NCI-H526 (cell line): ENCODE measurements at regions not wholly inside any gene's neighbourhood (a gene's known extent, or its start where the extent isn't known, plus 50 kb on each side); places are given as distances from the start of the nearest gene placed in this dataset.
A peak's percentile ranks its signal among the peaks of the same experiment; 100 is the strongest.

Source experiments
- DNase-seq, 2 experiments: peaks; one replicate each; lab custom pipeline; 2025; lab: John Stamatoyannopoulos, UW

DNA sequence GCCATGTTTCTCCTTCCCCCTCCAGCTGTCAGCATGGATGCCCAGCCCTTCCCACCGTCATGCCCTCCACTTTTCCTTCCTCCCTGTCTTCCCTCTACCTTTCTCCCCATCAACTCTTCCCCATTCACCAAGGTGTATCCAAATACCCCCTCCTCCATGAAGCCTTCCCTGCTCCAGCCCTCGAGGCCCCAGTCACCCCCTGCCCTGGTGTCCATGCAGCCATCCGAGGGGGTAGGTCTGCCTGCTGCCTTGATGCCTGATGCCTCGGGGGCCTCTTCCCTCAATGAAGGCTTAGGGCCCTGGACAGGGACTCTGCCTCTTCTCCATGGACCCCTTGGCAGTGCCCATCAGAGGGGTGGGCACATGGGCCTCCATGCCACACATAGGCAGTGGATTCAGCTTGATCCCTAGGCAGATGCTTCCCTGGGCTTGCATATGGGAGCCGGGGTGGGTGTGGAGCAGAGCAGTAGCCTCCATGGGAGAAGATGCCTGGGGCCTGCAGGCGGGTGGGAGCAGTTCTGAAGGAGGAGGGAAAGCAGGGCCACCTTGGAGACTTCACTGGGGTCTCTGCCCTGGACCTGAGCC, 795.8 kb downstream of the BRD1 start:
- no peak for DNase-seq

- no peak for DNase-seq
Measured at GRCh38 chr22:49028111-49028510, 799.6 kb downstream of the BRD1 start.

DNA sequence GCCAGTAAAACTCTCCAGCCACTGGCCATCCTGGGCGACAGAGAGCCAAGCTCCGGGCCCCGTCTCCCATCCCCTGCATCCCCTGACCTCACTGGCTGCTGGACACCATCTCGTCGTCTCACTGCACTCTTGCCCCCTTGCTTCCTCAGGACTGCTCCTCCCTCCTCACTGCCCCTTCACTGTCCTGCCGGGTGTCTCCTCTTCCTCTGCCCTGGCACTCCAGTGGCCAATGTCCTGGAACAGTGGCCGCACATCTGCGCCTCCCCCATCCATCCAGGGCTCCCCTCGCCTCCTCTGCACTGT, 800.4 kb downstream of the BRD1 start:
- DNase-seq: no peak

DNA sequence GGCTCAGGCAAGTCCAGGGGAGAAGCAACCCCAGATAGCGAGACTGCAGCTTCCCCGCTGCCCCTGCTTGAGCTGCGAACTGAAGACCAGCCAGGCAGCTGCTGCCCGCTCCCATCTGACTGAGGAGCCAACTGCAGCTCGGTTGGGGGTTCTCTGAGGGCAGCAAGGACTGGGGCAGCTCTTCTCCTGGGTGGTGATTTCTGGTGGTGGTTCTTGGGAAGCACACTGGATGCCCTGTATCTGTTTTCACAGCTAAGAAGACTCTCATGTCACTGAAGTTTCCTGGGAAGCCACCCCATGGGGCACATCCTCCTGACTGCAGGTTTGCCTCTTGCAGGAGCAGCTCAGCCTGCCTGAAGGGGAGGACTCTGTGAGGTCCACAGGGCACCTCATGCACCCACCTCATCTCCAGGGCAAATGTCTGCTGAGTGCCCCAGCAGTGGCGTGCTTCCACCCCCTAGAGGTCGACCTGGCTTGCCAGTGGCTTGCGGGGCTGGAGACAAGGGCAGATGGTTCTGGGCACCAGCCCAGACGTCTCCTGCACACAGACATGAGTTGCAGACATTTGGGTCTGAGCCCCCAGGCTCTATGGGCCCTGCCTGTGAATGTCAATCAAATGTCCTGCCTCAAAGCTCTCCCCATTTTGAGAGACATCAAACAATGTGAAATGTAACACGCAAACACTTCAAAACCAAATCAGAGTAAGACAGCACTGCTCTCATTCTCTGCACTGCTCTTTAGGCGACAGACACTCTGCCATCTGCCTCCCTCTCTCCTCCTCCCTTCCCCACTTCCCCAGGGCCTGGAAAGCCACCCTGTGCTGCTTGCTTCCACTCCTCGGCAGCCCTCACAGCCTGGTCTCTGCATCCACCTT, 800.9 kb downstream of the BRD1 start:
- DNase-seq: peak in 1 of 2 experiments; percentile 43

DNA sequence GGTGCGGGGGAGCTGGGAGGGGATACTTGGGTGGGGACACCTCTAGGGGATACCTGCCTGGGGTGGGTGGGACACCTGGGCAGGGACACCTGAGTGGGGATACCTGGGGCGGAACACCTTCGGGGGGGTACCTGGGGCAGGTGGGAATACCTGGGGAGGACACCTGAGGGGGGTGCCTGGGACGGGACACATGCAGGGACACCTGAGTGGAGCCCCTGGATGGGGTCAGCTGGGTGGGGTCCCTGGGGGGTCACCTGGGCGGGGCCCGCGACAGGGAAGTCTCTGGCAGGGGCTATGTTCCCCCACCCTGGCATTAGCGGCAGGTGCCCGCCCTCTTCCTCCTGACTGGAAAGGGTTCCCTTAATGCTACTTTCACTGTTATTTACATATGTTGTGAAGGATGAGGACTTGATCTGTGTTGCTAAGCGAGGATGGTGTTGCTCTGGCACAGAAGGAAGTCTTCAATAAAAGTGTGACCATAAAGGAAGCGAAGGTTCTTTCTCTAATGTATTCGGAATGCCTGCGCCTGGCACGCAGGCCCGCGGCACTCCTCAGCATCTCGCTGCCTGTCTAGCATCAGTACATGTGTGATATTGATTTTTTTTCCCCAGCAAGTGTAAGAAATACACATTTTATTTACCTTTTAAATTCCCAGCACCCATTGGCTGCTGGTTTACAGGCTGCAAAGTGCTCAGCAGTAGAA, 801.7 kb downstream of the BRD1 start:
- DNase-seq: peak in 1 of 2 experiments; percentile 7

DNA sequence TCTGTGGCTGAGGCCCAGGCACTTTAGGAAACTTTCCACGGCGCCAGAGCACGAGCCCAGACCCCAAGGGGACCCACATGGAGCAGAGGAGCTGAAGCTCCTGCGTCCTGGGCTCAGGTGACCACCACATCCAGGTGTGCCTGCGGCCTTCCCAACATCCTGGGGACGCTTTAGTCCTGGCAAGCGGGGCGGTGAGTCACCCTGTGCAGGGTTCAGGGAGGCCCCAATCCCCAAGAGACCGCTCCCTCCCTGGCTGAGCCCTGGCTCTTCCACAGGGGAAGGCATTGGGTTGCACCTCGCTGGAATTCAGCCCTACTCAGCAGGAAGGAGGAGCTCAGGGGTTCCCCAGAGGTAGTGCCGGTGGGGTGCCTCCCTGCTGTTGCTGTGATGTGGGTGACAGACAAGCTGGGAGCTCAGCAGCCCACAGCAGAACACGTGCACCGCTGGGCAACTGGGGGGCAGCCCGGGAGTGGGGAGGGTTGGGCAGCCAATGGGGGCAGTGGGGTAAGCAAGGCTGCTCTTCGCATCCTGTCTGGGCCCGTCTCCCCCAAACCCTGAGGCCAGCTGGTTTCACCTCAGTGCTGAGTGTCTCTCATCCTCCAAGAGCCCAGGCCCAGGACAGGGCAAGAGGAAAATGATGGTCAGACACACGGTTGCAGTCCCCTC, 802.8 kb downstream of the BRD1 start:
- no peak for DNase-seq

DNA sequence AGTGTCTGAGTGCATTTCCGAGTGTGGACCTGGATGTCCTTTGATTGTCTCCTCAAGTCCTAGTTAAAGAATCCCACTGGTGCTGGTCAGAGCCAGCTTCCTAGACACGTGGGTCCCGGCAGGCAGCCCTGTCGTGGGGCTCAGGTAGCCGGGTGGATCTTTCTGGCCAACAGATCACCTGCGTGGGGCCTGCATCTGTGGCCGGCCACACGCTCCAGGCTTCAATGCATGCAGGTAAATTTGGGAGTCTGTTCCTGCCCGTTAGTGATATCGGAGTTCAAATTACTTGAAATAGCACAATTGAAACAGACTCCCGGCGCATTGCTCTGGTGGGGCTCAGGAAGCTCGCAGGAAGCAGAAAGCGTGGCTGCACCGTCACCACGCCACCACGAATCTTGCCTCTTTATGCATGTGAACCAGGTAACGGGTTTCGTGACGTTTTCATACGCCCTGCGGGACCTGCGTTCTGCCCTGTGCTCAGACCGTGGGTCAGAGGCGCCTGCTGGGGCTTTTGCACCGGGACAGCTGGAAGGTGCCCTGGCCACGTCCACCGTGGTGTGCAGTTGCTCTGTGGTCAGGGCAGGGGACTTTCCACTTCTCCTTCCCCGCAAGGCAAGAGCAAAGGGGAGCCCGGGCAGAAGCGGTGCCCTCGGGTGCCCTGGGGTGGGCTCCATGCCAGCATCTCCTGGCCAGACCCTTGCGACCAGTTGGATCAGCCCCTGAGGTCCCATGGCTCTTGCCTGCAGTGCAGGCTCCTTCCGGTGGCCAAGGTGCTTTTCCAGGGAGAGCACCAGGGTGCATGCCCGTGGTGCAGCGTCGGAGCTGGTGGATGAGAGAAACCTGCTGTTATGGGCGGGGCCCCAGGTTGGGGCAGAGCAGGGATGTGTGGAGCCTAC, 803.5 kb downstream of the BRD1 start:
- DNase-seq: no peak

GRCh38 chr22:49023161-49023878, 804.4 kb downstream of the BRD1 start:
- DNase-seq: no peak

DNA sequence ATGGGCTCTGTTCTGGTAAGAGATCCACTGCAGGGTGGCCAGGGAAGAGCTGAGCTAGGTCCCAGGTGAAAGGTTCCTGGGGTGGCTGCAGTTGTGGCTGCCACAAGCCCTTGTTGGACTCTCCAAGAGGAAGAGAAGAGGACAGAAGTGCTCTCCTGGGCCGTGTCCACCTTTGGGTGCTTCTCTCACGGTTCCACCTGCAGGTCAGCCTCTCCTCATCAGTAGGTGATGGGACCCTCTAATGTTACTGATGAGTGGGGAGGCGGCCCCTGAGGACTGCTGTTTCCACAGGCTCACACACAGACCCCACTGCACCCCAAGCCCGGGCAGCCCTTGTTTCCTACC, 804.9 kb downstream of the BRD1 start:
- no peak for DNase-seq

GRCh38 chr22:49021926-49022815, 805.5 kb downstream of the BRD1 start:
- DNase-seq: no peak

DNA sequence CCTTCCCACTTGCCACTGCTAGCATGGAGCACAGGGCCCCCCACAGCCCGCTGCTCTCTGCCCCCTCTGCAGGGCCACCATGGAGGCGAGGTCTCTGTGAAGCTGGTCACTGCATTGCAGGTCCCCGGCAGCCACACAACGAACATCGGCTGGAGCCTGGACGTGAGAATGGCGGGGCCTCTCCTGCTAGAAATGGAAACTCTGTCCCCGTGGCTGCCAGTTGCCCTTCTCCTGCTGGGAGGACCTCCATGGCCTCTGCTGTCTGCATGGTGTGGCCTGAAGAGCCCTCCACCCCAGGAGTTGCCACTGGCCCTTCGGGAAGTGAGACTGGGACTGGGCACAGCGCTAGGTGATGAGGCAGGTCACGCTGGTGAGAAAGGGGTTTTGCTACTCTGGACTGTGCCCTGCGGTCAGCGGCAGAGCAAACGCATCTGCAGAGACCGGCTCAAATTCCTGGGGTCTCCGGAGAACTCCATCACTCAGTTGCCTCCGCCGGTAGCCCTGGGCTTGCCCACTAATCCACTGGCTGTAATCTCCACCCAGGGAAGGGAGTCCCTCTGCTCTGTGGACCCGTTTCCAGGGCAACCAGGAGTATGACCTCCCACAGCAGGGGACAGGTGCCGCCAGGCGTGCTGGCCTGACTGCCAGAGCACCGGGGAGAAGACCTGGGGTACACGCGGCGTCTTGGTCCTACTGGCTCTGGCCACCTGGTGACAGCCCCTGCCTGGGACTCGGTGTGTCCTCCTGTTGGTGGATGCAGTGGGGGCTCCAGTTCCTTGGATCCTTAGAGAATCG, 806.3 kb downstream of the BRD1 start:
- DNase-seq: no peak

DNA sequence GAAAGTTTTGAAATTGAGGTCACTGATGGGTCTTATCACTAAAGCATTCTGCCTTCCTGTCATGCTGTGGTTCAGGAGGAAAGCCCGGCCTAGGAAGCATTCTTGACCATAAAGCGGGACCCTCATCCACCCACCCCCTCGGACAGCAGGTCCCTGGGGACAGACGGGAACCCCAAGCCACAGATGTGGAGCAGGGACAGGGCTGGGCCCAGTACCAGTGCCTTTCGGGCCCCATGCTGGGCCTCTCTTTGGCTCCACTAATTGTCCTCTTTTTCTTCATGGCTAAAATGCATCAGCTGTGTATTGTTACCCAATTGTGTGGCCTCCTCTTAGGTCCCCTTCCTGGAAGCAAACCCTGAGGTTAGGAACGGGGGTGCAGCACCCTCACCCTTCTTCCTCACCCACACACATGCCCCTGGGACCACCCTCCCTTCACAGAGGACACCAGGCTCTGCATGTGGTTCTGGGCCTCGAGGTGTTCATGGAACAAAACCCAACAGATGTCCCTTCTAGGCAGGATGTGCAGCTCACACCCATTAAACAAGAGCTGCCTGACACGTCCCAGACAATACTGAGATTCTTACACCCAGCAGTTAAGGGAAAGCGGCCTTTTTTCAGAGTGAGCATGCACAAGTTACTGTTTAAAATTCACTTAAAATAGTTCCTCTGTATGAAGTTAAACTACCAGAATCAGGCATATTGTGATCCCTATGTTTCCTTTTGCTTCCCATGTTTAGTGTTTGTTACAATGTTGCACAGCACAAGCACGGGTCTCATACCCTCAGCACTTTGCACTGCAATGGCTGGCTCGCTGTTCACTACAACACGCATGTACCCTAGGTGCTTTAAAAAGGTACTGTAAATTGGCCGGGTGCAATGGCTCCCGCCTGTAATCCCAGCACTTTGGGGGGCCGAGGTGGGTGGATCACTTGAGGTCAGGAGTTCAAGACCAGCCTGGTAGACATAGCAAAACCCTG, 807.6 kb downstream of the BRD1 start:
- DNase-seq: no peak

GRCh38 chr22:49018601-49019000, 809.1 kb downstream of the BRD1 start:
- DNase-seq: no peak

GRCh38 chr22:49017482-49018329, 810.0 kb downstream of the BRD1 start:
- no peak for DNase-seq

- no peak for DNase-seq
Measured at GRCh38 chr22:49016909-49017481, 810.7 kb downstream of the BRD1 start.
